ENCODE measurements at regions not wholly inside any gene's neighbourhood (a gene's known extent, or its start where the extent isn't known, plus 50 kb on each side); places are given as distances from the start of the nearest gene placed in this dataset.

GRCh38 chr16:62967163-62967562 is 930.9 kb upstream of the CDH8 start:
- TF ChIP-seq CTCF (IDR thresholded peaks at IDR 0.05) (no peak), POLR2A (IDR thresholded peaks at IDR 0.05) (no peak)
